Endodermal cell (in vitro differentiated cells): ENCODE measurements at regions not wholly inside any gene's neighbourhood (a gene's known extent, or its start where the extent isn't known, plus 50 kb on each side); places are given as distances from the start of the nearest gene placed in this dataset.

Experiments used
- DNase-seq: peaks from one replicate; pipeline ENCODE4 v3.0.0-alpha.2; 2017
- H3K27ac ChIP-seq: 2 replicates; pipeline ENCODE4 v1.5.1; 2013; ENCODE audit warnings: mild to moderate bottlenecking, low read depth, low read length, moderate library complexity
- H3K27me3 ChIP-seq: 2 replicates; pipeline ENCODE4 v1.6.1; 2013; ENCODE audit warnings: mild to moderate bottlenecking, low read length, moderate library complexity; ENCODE audit not compliant: insufficient read depth, control insufficient read depth, poor library complexity, severe bottlenecking
- H3K36me3 ChIP-seq: 2 replicates; pipeline ENCODE4 v1.7.0; 2013; ENCODE audit warnings: mild to moderate bottlenecking, low read length, moderate library complexity; ENCODE audit not compliant: control insufficient read depth, insufficient read depth
- H3K4me1 ChIP-seq: one replicate; pipeline ENCODE4 v1.7.0; 2013; ENCODE audit warnings: low read length; ENCODE audit not compliant: control insufficient read depth, insufficient read depth
- H3K4me3 ChIP-seq: 2 replicates; pipeline ENCODE4 v1.5.1; 2013; ENCODE audit warnings: mild to moderate bottlenecking, low read length, moderate library complexity
- H3K9ac ChIP-seq: 2 replicates; pipeline ENCODE4 v1.6.1; 2013; ENCODE audit warnings: mild to moderate bottlenecking, low read length, moderate library complexity; ENCODE audit not compliant: poor library complexity, severe bottlenecking; ENCODE audit errors: extremely low read depth
- H3K9me3 ChIP-seq: 2 replicates; pipeline ENCODE4 v1.6.1; 2013; ENCODE audit warnings: mild to moderate bottlenecking, low read length, moderate library complexity; ENCODE audit not compliant: control insufficient read depth
- H3K27ac Mint-ChIP-seq: 2 replicates; pipeline ENCODE4 v1.8.0; 2020; ENCODE audit warnings: mixed read lengths
- H3K27me3 Mint-ChIP-seq: 2 replicates; pipeline ENCODE4 v1.8.0; 2021; ENCODE audit warnings: mild to moderate bottlenecking, mixed read lengths; ENCODE audit not compliant: insufficient read depth
- H3K36me3 Mint-ChIP-seq: 2 replicates; pipeline ENCODE4 v1.8.0; 2020; ENCODE audit warnings: low read depth, mixed read lengths
- H3K4me1 Mint-ChIP-seq: 2 replicates; pipeline ENCODE4 v1.8.0; 2020; ENCODE audit warnings: mixed read lengths
- H3K4me3 Mint-ChIP-seq: 2 replicates; pipeline ENCODE4 v1.8.0; 2020; ENCODE audit warnings: mild to moderate bottlenecking, moderate library complexity, mixed read lengths
- H3K9me3 Mint-ChIP-seq: 2 replicates; pipeline ENCODE4 v1.8.0; 2020; ENCODE audit warnings: mild to moderate bottlenecking, mixed read lengths
- WGBS, 2 experiments: methylation state at CpG; one replicate each; pipeline versions ENCODE4 v1.1.5 to v1.1.7; 2013; ENCODE audit warnings: missing lambda C conversion rate in 2 of 2, mixed read lengths in 1 of 2; ENCODE audit not compliant: insufficient coverage in 1 of 2, insufficient read length in 1 of 2; 5-methylcytosine and 5-hydroxymethylcytosine counted together
- TF ChIP-seq, protein P1 (sequence below): fragments of 200-600 bp; sonication (generic); conservative IDR thresholded peaks from 2 replicates; pipeline ENCODE4 v1.5.0; 2021; ENCODE audit warnings: antibody characterized with exemption, mild to moderate bottlenecking

DNA sequence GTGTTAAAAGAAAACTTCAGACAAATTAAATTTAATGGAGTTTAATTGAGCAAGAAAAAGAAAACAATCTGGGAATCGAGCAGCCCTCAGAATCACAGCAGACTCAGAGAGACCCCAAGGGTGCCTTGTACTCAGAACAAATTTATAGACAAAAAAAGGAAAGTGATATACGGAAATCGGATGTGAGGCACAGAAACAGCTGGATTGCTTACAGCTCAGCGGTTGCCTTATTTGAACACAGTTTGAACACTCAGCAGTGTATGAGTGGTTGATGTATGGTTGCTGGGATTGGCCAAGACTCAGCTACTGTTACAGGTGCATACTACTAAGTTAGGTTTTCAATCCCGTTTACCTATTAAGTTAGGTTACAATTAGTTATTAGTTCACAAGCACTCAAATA is 103.8 kb upstream of the LYZL1 start:
- Mint-ChIP-seq H3K27ac (no peak overlapping the region), H3K4me1 (no peaks in the 10 kb centered on the region), H3K36me3 (no peaks in the 10 kb centered on the region), H3K4me3 (no peak overlapping the region), H3K27me3 (no peaks in the 10 kb centered on the region), H3K9me3 (no peaks in the 10 kb centered on the region)
- Histone ChIP-seq H3K36me3 (no peaks in the 10 kb centered on the region), H3K27ac (no peak overlapping the region), H3K9me3 (no peaks in the 10 kb centered on the region), H3K4me1 (no peaks in the 10 kb centered on the region), H3K4me3 (no peak overlapping the region), H3K27me3 (no peaks in the 10 kb centered on the region), H3K9ac (no peak overlapping the region)
- 92 to 93% methylated on average over 5 of the region's 5 CpGs for WGBS, 2 experiments
- no peak for DNase-seq
- TF ChIP-seq, protein P1, sequence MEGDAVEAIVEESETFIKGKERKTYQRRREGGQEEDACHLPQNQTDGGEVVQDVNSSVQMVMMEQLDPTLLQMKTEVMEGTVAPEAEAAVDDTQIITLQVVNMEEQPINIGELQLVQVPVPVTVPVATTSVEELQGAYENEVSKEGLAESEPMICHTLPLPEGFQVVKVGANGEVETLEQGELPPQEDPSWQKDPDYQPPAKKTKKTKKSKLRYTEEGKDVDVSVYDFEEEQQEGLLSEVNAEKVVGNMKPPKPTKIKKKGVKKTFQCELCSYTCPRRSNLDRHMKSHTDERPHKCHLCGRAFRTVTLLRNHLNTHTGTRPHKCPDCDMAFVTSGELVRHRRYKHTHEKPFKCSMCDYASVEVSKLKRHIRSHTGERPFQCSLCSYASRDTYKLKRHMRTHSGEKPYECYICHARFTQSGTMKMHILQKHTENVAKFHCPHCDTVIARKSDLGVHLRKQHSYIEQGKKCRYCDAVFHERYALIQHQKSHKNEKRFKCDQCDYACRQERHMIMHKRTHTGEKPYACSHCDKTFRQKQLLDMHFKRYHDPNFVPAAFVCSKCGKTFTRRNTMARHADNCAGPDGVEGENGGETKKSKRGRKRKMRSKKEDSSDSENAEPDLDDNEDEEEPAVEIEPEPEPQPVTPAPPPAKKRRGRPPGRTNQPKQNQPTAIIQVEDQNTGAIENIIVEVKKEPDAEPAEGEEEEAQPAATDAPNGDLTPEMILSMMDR = no peak

DNA sequence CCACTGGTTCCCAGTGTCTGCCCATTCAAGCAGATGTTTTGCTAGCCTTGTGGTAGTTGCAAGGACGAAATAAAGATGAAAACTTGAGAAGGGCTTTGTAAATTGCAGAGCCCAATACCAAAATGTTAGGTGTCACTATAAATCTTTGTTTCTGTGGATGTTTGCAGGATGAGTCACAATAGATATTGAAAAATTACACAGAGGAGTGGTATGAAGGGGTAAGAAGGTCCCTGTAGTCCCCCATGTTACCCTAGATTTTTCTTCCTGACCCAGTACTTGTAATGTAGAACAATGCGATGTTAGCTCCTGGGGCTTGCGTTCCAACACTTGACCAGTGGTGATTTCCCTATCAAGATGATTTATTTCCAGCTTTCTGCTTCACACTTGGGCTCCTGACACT is 102.6 kb upstream of the LYZL1 start:
- H3K9me3 Mint-ChIP-seq = no peaks in the 10 kb centered on the region
- H3K27me3 ChIP-seq = no peaks in the 10 kb centered on the region
- TF ChIP-seq, protein P1 = no peak
- no peaks in the 10 kb centered on the region for H3K4me1 ChIP-seq
- H3K4me3 ChIP-seq = no peak overlapping the region
- H3K36me3 Mint-ChIP-seq = no peaks in the 10 kb centered on the region
- no peaks in the 10 kb centered on the region for H3K27me3 Mint-ChIP-seq
- H3K27ac ChIP-seq = no peak overlapping the region
- WGBS, 2 experiments = 95 to 100% methylated on average over 3 of the region's 3 CpGs
- no peak for DNase-seq
- no peak overlapping the region for H3K9ac ChIP-seq
- no peak overlapping the region for H3K4me3 Mint-ChIP-seq
- no peaks in the 10 kb centered on the region for H3K36me3 ChIP-seq
- H3K9me3 ChIP-seq = no peaks in the 10 kb centered on the region
- no peaks in the 10 kb centered on the region for H3K4me1 Mint-ChIP-seq
- no peak overlapping the region for H3K27ac Mint-ChIP-seq

DNA sequence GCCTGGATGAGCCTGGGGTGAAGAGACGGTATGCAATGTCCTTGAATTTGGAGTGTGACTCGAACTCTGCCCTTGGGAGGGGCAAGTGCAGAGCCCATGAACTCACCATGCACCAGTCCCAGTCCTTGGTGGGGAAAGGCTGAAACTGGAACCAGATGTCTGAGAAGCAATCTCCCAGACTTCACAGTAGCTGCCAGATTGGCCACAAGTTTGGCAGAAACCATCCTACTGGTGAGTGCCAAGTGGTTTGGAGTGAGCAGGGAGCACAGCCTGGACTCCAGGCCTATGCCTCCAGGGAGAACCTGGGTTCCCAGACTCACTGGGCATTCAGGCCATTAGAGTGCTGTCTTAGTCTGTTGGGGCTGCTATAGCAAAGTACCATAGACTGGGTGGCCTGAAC is 99.6 kb upstream of the LYZL1 start:
- TF ChIP-seq, protein P1 = no peak
- Mint-ChIP-seq H3K9me3 (no peaks in the 10 kb centered on the region), H3K27ac (no peak overlapping the region), H3K36me3 (no peaks in the 10 kb centered on the region), H3K4me3 (no peak overlapping the region), H3K4me1 (peaks cover 3% of the 10 kb centered on the region), H3K27me3 (no peaks in the 10 kb centered on the region)
- Histone ChIP-seq H3K4me3 (no peak overlapping the region), H3K4me1 (no peaks in the 10 kb centered on the region), H3K27ac (no peak overlapping the region), H3K9me3 (no peaks in the 10 kb centered on the region), H3K27me3 (no peaks in the 10 kb centered on the region), H3K9ac (no peak overlapping the region), H3K36me3 (no peaks in the 10 kb centered on the region)
- 43 to 50% methylated on average over 2 of the region's 2 CpGs for WGBS, 2 experiments
- no peak for DNase-seq
